Sigmoid colon (tissue), 6 donors: ENCODE measurements at regions not wholly inside any gene's neighbourhood (a gene's known extent, or its start where the extent isn't known, plus 50 kb on each side); places are given as distances from the start of the nearest gene placed in this dataset.
A peak's percentile ranks its signal among the peaks of the same experiment; 100 is the strongest.

Experiments used
- DNase-seq: peaks from one replicate; pipeline ENCODE4 v3.0.0-alpha.2; 2019
- H3K27ac ChIP-seq, 4 donors: fragments of 200-600 bp; sonication (generic); one replicate each; pipeline ENCODE4 v1.5.1; 2016 to 2019; ENCODE audit warnings: mild to moderate bottlenecking in 1 of 4
- H3K27me3 ChIP-seq, 3 donors: fragments of 200-600 bp; sonication (generic); one replicate each; pipeline ENCODE4 v1.5.1; 2019; ENCODE audit warnings: mild to moderate bottlenecking in 1 of 3
- H3K36me3 ChIP-seq, 4 donors: fragments of 200-600 bp; sonication (generic); one replicate each; pipeline ENCODE4 v1.5.1; 2016 to 2019
- H3K4me1 ChIP-seq, 4 donors: fragments of 200-600 bp; sonication (generic); one replicate each; pipeline ENCODE4 v1.5.1; 2017 to 2019
- H3K4me3 ChIP-seq, 4 donors: fragments of 200-600 bp; sonication (generic); one replicate each; pipeline ENCODE4 v1.5.1; 2017 to 2019; ENCODE audit warnings: mild to moderate bottlenecking in 2 of 4, moderate library complexity in 1 of 4
- H3K9me3 ChIP-seq, 4 donors: fragments of 200-600 bp in 3 of 4; sonication (generic) in 3 of 4; one replicate each; pipeline versions ENCODE4 v1.5.1 to v1.6.1; 2013 to 2019
- CTCF ChIP-seq, 4 experiments: fragments of 450-650 bp in 3 of 4; fragments of 200-600 bp in 1 of 4; IDR thresholded peaks; one replicate each; pipeline ENCODE4 v1.5.1; 2016 to 2019; ENCODE audit warnings: antibody characterized with exemption in 4 of 4, mild to moderate bottlenecking in 3 of 4, moderate library complexity in 2 of 4
- EP300 ChIP-seq, 4 donors: sonication (generic); formaldehyde crosslinking; IDR thresholded peaks; one replicate each; pipeline ENCODE4 v1.6.1; 2017; ENCODE audit warnings: antibody characterized with exemption in 4 of 4
- POLR2A ChIP-seq, 2 donors: fragments of 450-650 bp; IDR thresholded peaks; one replicate each; pipeline ENCODE4 v1.6.1; 2016; ENCODE audit warnings: antibody characterized with exemption in 2 of 2, mild to moderate bottlenecking in 2 of 2, moderate library complexity in 2 of 2
- POLR2AphosphoS5 ChIP-seq, 4 donors: sonication (generic); formaldehyde crosslinking; IDR thresholded peaks; one replicate each; pipeline ENCODE4 v1.6.1; 2017; ENCODE audit warnings: antibody characterized with exemption in 4 of 4
- WGBS, 2 donors: extraction: QIAGEN DNeasy Blood & Tissue Kit; methylation state at CpG; one replicate each; pipeline ENCODE4 v1.1.7; 2013; 5-methylcytosine and 5-hydroxymethylcytosine counted together
- intact Hi-C: fragments of 100-400 bp; cut with DNase I; formaldehyde crosslinking; loops from one replicate; pipeline ENCODE4 v1.15.1; 2023
- donor health status: healthy with polysubstance abuse.
- donor health status: healthy.

- H3K27me3 ChIP-seq = no peaks in the 10 kb centered on the region
- intact Hi-C loops = no loop called here
- peak in 2 of 4 donors; percentile 16 to 33 for TF ChIP-seq EP300 (IDR thresholded peaks at IDR 0.05)
- no peak for TF ChIP-seq POLR2A (IDR thresholded peaks at IDR 0.05)
- TF ChIP-seq POLR2AphosphoS5 (IDR thresholded peaks at IDR 0.05) = peak; percentile 54 to 79 (median 68)
- TF ChIP-seq CTCF (IDR thresholded peaks at IDR 0.05) = no peak
- peaks cover 0 to 50% (median 34%) of the 10 kb centered on the region in 4 donors for H3K4me1 ChIP-seq
- no peak for DNase-seq
- H3K36me3 ChIP-seq = no peaks in the 10 kb centered on the region
- peak overlapping the region in 3 of 4 donors; percentile 25 to 70 (median 54) for H3K27ac ChIP-seq
- no peak overlapping the region for H3K4me3 ChIP-seq
- H3K9me3 ChIP-seq = no peaks in the 10 kb centered on the region
- 27 to 45% methylated on average over 14 of the region's 14 CpGs for WGBS, 2 donors
These were observed 551.2 kb downstream of the QKI start for GRCh38 chr6:163965426-163966348.

GRCh38 chr6:163964789-163965188, 550.3 kb downstream of the QKI start:
- Histone ChIP-seq H3K4me1 (peaks cover 0 to 50% (median 34%) of the 10 kb centered on the region in 4 donors), H3K36me3 (no peaks in the 10 kb centered on the region), H3K9me3 (no peaks in the 10 kb centered on the region), H3K27me3 (no peaks in the 10 kb centered on the region), H3K4me3 (no peak overlapping the region), H3K27ac (peak overlapping the region in 2 of 4 donors; percentile 54 to 70)
- TF ChIP-seq EP300 (IDR thresholded peaks at IDR 0.05) (no peak), POLR2A (IDR thresholded peaks at IDR 0.05) (no peak), POLR2AphosphoS5 (IDR thresholded peaks at IDR 0.05) (no peak), CTCF (IDR thresholded peaks at IDR 0.05) (no peak)
- 77 to 83% methylated on average over 6 of the region's 6 CpGs for WGBS, 2 donors
- DNase-seq = no peak
- intact Hi-C loops = no loop called here

- DNase-seq = no peak
- Histone ChIP-seq H3K36me3 (no peaks in the 10 kb centered on the region), H3K4me3 (no peak overlapping the region), H3K4me1 (peaks cover 0 to 50% (median 34%) of the 10 kb centered on the region in 4 donors), H3K27ac (peak overlapping the region in 3 of 4 donors; percentile 49 to 70 (median 54)), H3K9me3 (no peaks in the 10 kb centered on the region), H3K27me3 (no peaks in the 10 kb centered on the region)
- peak; percentile 36 to 73 (median 54) for TF ChIP-seq POLR2AphosphoS5 (IDR thresholded peaks at IDR 0.05)
- TF ChIP-seq POLR2A (IDR thresholded peaks at IDR 0.05) = no peak
- intact Hi-C loops = no loop called here
- 75 to 82% methylated on average over 23 of the region's 23 CpGs for WGBS, 2 donors
These were observed 548.9 kb downstream of the QKI start for GRCh38 chr6:163963205-163964120.

GRCh38 chr6:163962627-163963117, 548.2 kb downstream of the QKI start:
- no peaks in the 10 kb centered on the region for H3K9me3 ChIP-seq
- intact Hi-C loops = no loop called here
- DNase-seq = no peak

More at GRCh38 chr6:163962627-163963117, 548.2 kb downstream of the QKI start:
- Histone ChIP-seq H3K27me3 (no peaks in the 10 kb centered on the region), H3K36me3 (no peaks in the 10 kb centered on the region), H3K4me1 (peaks cover 0 to 50% (median 34%) of the 10 kb centered on the region in 4 donors), H3K4me3 (no peak overlapping the region), H3K27ac (peak overlapping the region in 2 of 4 donors; percentile 54 to 70)
- no peak for TF ChIP-seq CTCF (IDR thresholded peaks at IDR 0.05)
- TF ChIP-seq EP300 (IDR thresholded peaks at IDR 0.05) = no peak
- no peak for TF ChIP-seq POLR2A (IDR thresholded peaks at IDR 0.05)
- TF ChIP-seq POLR2AphosphoS5 (IDR thresholded peaks at IDR 0.05) = no peak
- 88 to 92% methylated on average over 13 of the region's 13 CpGs for WGBS, 2 donors
